H1 (cell line): ENCODE measurements at regions not wholly inside any gene's neighbourhood (a gene's known extent, or its start where the extent isn't known, plus 50 kb on each side); places are given as distances from the start of the nearest gene placed in this dataset.

ENCODE experiments used
- CTCF ChIA-PET: fragments of 300-600 bp; sonication (Branson Sonifier 250); formaldehyde crosslinking; loops from one replicate; lab custom pipeline; 2021; ENCODE audit not compliant: partially characterized antibody; lab: Charles Lee
- POLR2A ChIA-PET: fragments of 300-600 bp; sonication (Branson Sonifier 250); formaldehyde crosslinking; loops from one replicate; lab custom pipeline; 2021; ENCODE audit warnings: inconsistent platforms; ENCODE audit not compliant: partially characterized antibody; lab: Charles Lee
- DNase-seq, 2 experiments: peaks; one replicate each; pipeline versions ENCODE4 v3.0.0 to v3.0.0-alpha.2; 2010 to 2022; ENCODE audit warnings: low spot score in 2 of 2, low read depth in 1 of 2, mixed read lengths in 1 of 2
- FAIRE-seq: peaks from 2 replicates; lab custom pipeline; 2011; peaks lifted over from hg19 to GRCh38; lab: Jason Lieb, UNC
- H2AFZ ChIP-seq: 2 replicates; pipeline ENCODE4 v1.8.1; 2012; ENCODE audit warnings: low read length, inconsistent platforms
- H2AK5ac ChIP-seq: 2 replicates; pipeline ENCODE4 v1.6.1; 2013; ENCODE audit warnings: low read depth, low read length
- H2BK120ac ChIP-seq: replicated peaks from 2 replicates; pipeline ENCODE3; 2013; ENCODE audit warnings: low read depth, low read length, inconsistent platforms
- H2BK12ac ChIP-seq: 2 replicates; pipeline ENCODE4 v1.6.1; 2013; ENCODE audit warnings: low read depth, low read length
- H2BK15ac ChIP-seq: 2 replicates; pipeline ENCODE4 v1.6.1; 2013; ENCODE audit warnings: low read length
- H2BK20ac ChIP-seq: 2 replicates; pipeline ENCODE4 v1.6.1; 2013; ENCODE audit warnings: low read length
- H2BK5ac ChIP-seq: 2 replicates; pipeline ENCODE4 v1.6.1; 2013; ENCODE audit warnings: low read depth, low read length
- H3K14ac ChIP-seq: 2 replicates; pipeline ENCODE4 v1.6.1; 2013; ENCODE audit warnings: inconsistent platforms; ENCODE audit not compliant: insufficient read length
- H3K18ac ChIP-seq: 2 replicates; pipeline ENCODE4 v1.6.1; 2013; ENCODE audit warnings: low read length; ENCODE audit errors: extremely low read depth
- H3K23ac ChIP-seq: 2 replicates; pipeline ENCODE4 v1.6.1; 2013; ENCODE audit warnings: inconsistent platforms; ENCODE audit not compliant: insufficient read length
- H3K23me2 ChIP-seq: 2 replicates; pipeline ENCODE4 v1.6.1; 2013; ENCODE audit warnings: low read depth, low read length
- H3K27ac ChIP-seq: 2 replicates; pipeline ENCODE4 v1.6.1; 2011; ENCODE audit warnings: low read depth, low read length, inconsistent platforms
- H3K27me3 ChIP-seq, 4 experiments: replicated peaks in 1 of 4; 1 replicate in 1 of 4; 2 replicates in 3 of 4; pipeline versions ENCODE4 v1.6.1 to v1.8.1; 2011 to 2013; ENCODE audit warnings: low read length in 3 of 4, mild to moderate bottlenecking in 3 of 4, inconsistent platforms in 2 of 4, mixed read lengths in 2 of 4, moderate library complexity in 1 of 4; ENCODE audit not compliant: control insufficient read depth in 3 of 4, insufficient read depth in 3 of 4; ENCODE audit errors: extremely low read depth in 1 of 4
- H3K36me3 ChIP-seq, 4 experiments: 2 replicates each; pipeline versions ENCODE4 v1.6.1 to v1.8.1; 2011 to 2013; ENCODE audit warnings: mild to moderate bottlenecking in 4 of 4, low read length in 3 of 4, moderate library complexity in 2 of 4, control low read depth in 1 of 4, inconsistent platforms in 1 of 4; ENCODE audit not compliant: insufficient read depth in 4 of 4, control insufficient read depth in 2 of 4
- H3K4ac ChIP-seq: replicated peaks from 2 replicates; pipeline ENCODE3; 2013; ENCODE audit warnings: low read length, low read depth, mixed read lengths, inconsistent platforms; ENCODE audit not compliant: insufficient read length
- H3K4me1 ChIP-seq, 4 experiments: replicated peaks in 1 of 4; 1 replicate in 1 of 4; 2 replicates in 3 of 4; pipeline versions ENCODE4 v1.6.1 to v1.8.1; 2011 to 2013; ENCODE audit warnings: low read length in 3 of 4, inconsistent platforms in 2 of 4, mixed read lengths in 1 of 4; ENCODE audit not compliant: insufficient read depth in 4 of 4, control insufficient read depth in 3 of 4
- H3K4me2 ChIP-seq, 2 experiments: 2 replicates each; pipeline versions ENCODE4 v1.6.1 to v1.8.1; 2011 to 2013; ENCODE audit warnings: low read depth in 2 of 2, low read length in 2 of 2, control low read depth in 1 of 2, inconsistent platforms in 1 of 2, mild to moderate bottlenecking in 1 of 2; ENCODE audit not compliant: insufficient read depth in 1 of 2
- H3K4me3 ChIP-seq, 4 experiments: fragments of 200-600, 300-600 bp in 1 of 4; sonication (generic), shearing (Covaris generic), sonication (Bioruptor Twin) in 1 of 4; 2 replicates each; pipeline versions ENCODE4 v1.5.1 to v1.8.1; 2011 to 2016; ENCODE audit warnings: low read length in 4 of 4, low read depth in 3 of 4, control low read depth in 2 of 4, inconsistent platforms in 2 of 4, mild to moderate bottlenecking in 2 of 4, mixed read lengths in 1 of 4, moderate library complexity in 1 of 4; ENCODE audit not compliant: insufficient read depth in 2 of 4; ENCODE audit errors: extremely low read depth in 1 of 4
- H3K56ac ChIP-seq: replicated peaks from 2 replicates; pipeline ENCODE3; 2013; ENCODE audit warnings: low read depth, mild to moderate bottlenecking, mixed read lengths, low read length, inconsistent platforms; ENCODE audit not compliant: insufficient read length
- H3K79me1 ChIP-seq: 2 replicates; pipeline ENCODE4 v1.6.1; 2013; ENCODE audit warnings: low read depth, low read length, control low read depth
- H3K79me2 ChIP-seq, 2 experiments: 2 replicates each; pipeline versions ENCODE4 v1.6.1 to v1.8.1; 2012 to 2013; ENCODE audit warnings: low read length in 2 of 2, mild to moderate bottlenecking in 2 of 2, inconsistent platforms in 1 of 2; ENCODE audit not compliant: insufficient read depth in 2 of 2, control insufficient read depth in 1 of 2
- H3K9ac ChIP-seq, 4 experiments: replicated peaks in 1 of 4; 1 replicate in 1 of 4; 2 replicates in 3 of 4; pipeline versions ENCODE4 v1.6.1 to v1.8.1; 2011 to 2013; ENCODE audit warnings: low read depth in 3 of 4, low read length in 3 of 4, control low read depth in 2 of 4, mild to moderate bottlenecking in 2 of 4, moderate library complexity in 2 of 4, inconsistent platforms in 1 of 4; ENCODE audit errors: extremely low read depth in 1 of 4
- H3K9me3 ChIP-seq, 2 experiments: 2 replicates each; pipeline versions ENCODE4 v1.6.1 to v1.8.1; 2012 to 2013; ENCODE audit warnings: mild to moderate bottlenecking in 2 of 2, moderate library complexity in 2 of 2, control low read depth in 1 of 2, inconsistent platforms in 1 of 2, low read depth in 1 of 2, low read length in 1 of 2, mixed read lengths in 1 of 2; ENCODE audit not compliant: insufficient read depth in 2 of 2
- H4K20me1 ChIP-seq, 2 experiments: replicated peaks in 1 of 2; 2 replicates each; pipeline versions ENCODE3 to v1.8.1; 2011 to 2013; ENCODE audit warnings: inconsistent platforms in 2 of 2, low read length in 2 of 2, mild to moderate bottlenecking in 1 of 2; ENCODE audit not compliant: insufficient read depth in 2 of 2, control insufficient read depth in 1 of 2
- H4K5ac ChIP-seq: 2 replicates; pipeline ENCODE4 v1.6.1; 2013; ENCODE audit warnings: low read length, low read depth, mixed read lengths, inconsistent platforms; ENCODE audit not compliant: insufficient read length
- H4K8ac ChIP-seq: 2 replicates; pipeline ENCODE4 v1.8.0; 2013; ENCODE audit warnings: mild to moderate bottlenecking, moderate library complexity, low read length, inconsistent platforms; ENCODE audit not compliant: insufficient read depth; ENCODE audit errors: extremely low read depth
- H4K91ac ChIP-seq: replicated peaks from 2 replicates; pipeline ENCODE3; 2013; ENCODE audit warnings: low read length, mixed read lengths, inconsistent platforms; ENCODE audit not compliant: insufficient read length
- NANOG ChIP-seq: IDR thresholded peaks from 2 replicates; pipeline ENCODE4 v1.6.1; 2011; ENCODE audit warnings: low read length, low read depth, mild to moderate bottlenecking, inconsistent platforms; ENCODE audit not compliant: insufficient read depth, poor library complexity, severe bottlenecking
- TCF12 ChIP-seq: IDR thresholded peaks from 2 replicates; pipeline ENCODE4 v1.6.1; 2011; ENCODE audit warnings: low read depth, mild to moderate bottlenecking, low read length
- WGBS, 2 experiments: shearing (Covaris generic) in 1 of 2; methylation state at CpG; one replicate each; pipeline versions ENCODE4 v1.1.6 to v1.1.7; 2013 to 2015; ENCODE audit warnings: low lambda C conversion rate in 2 of 2, mixed read lengths in 2 of 2, inconsistent platforms in 1 of 2, low coverage in 1 of 2, missing lambda C conversion rate in 1 of 2; ENCODE audit not compliant: insufficient replicate concordance in 2 of 2, insufficient coverage in 1 of 2, insufficient read length in 1 of 2; ENCODE audit errors: extremely low coverage in 1 of 2, missing lambda C conversion rate in 1 of 2; 5-methylcytosine and 5-hydroxymethylcytosine counted together

- no peaks in the 10 kb centered on the region for H3K79me2 ChIP-seq
- H4K20me1 ChIP-seq, result no peaks in the 10 kb centered on the region
- no peaks in the 10 kb centered on the region for H3K27me3 ChIP-seq
- H2BK20ac ChIP-seq, result no peak overlapping the region
- H3K4me1 ChIP-seq, result no peaks in the 10 kb centered on the region; a peak in 1 of 7 replicates
- no peak overlapping the region for H3K56ac ChIP-seq
- FAIRE-seq (no peak), DNase-seq (no peak)
- H4K8ac ChIP-seq, result no peak overlapping the region
- POLR2A ChIA-PET, result no interaction called here
- H2AK5ac ChIP-seq, result no peak overlapping the region
- no peak overlapping the region for H3K18ac ChIP-seq
- H3K36me3 ChIP-seq, result no peaks in the 10 kb centered on the region
- H2AFZ ChIP-seq, result no peak overlapping the region
- no peak overlapping the region for H3K4ac ChIP-seq
- no peaks in the 10 kb centered on the region for H3K79me1 ChIP-seq
- H2BK5ac ChIP-seq, result no peak overlapping the region
- no peaks in the 10 kb centered on the region for H3K9me3 ChIP-seq
- H3K14ac ChIP-seq, result no peak overlapping the region
- H2BK12ac ChIP-seq, result no peak overlapping the region
- no peak overlapping the region for H3K9ac ChIP-seq
- H3K23ac ChIP-seq, result no peak overlapping the region
- CTCF ChIA-PET, result interaction anchor here (1.1 kb wide), 1 partner anchor 56 kb away, joined by 3 read pairs; no protein-coding TSS in a partner anchor
- H3K4me2 ChIP-seq, result no peak overlapping the region
- no peak overlapping the region for H4K5ac ChIP-seq
- no peak overlapping the region for H2BK15ac ChIP-seq
- H3K4me3 ChIP-seq, result no peak overlapping the region
- no peak overlapping the region for H2BK120ac ChIP-seq
- WGBS, 2 experiments, result 90% methylated on average over 3 of the region's 3 CpGs; no CpG with 5 or more reads in 1 of the 2 experiments
- H3K27ac ChIP-seq, result no peak overlapping the region
- no peak overlapping the region for H4K91ac ChIP-seq
- H3K23me2 ChIP-seq, result no peaks in the 10 kb centered on the region
- no peak for TF ChIP-seq TCF12
- TF ChIP-seq NANOG, result no peak
Measured at GRCh38 chr12:75599061-75599460, 87.7 kb upstream of the KRR1 start.
